HCT116 (cell line): ENCODE measurements at regions not wholly inside any gene's neighbourhood (a gene's known extent, or its start where the extent isn't known, plus 50 kb on each side); places are given as distances from the start of the nearest gene placed in this dataset.

ENCODE experiments used
- ATAC-seq: fragments of 200-7000 bp; cut with Tn5 transposase; 2 replicates; pipeline ENCODE4 v1.9.1; 2020; ENCODE audit warnings: mild to moderate bottlenecking, moderate library complexity
- BruUV-seq: library from RNA; stranded (reverse); fragments of 400-500 nt; replicated peaks from 2 replicates; lab custom pipeline; 2021; lab: Mats Ljungman, UMichigan
- CTCF ChIA-PET: fragments of 300-600 bp; sonication (Branson Sonifier 250); formaldehyde crosslinking; loops from one replicate; lab custom pipeline; 2021; ENCODE audit warnings: antibody characterized with exemption; lab: Charles Lee
- POLR2A ChIA-PET: fragments of 300-600, 350-600 bp; sonication (Branson Sonifier 250); formaldehyde crosslinking; loops from one replicate; lab custom pipeline; 2021; ENCODE audit warnings: antibody characterized with exemption; lab: Charles Lee
- RAD21 ChIA-PET, 2 experiments: fragments of 300-600 bp; sonication (Branson Sonifier 250); formaldehyde crosslinking; loops; one replicate each; lab custom pipeline; 2023; ENCODE audit warnings: low total read pairs in 2 of 2; ENCODE audit not compliant: uncharacterized antibody in 2 of 2, unreplicated experiment in 2 of 2, low non-redundant PET in 1 of 2; lab: Charles Lee
- DNase-seq: peaks from one replicate; pipeline ENCODE4 v3.0.0-alpha.2; 2010; ENCODE audit warnings: low read depth, low spot score
- H2AFZ ChIP-seq: fragments of 200-600 bp; shearing (Covaris generic), sonication (generic); 2 replicates; pipeline ENCODE4 v1.6.1; 2017; ENCODE audit warnings: low read depth, mixed run types, mixed read lengths, antibody characterized with exemption, low read length; ENCODE audit not compliant: poor library complexity, severe bottlenecking
- H3K27ac ChIP-seq: 2 replicates; pipeline ENCODE4 v1.5.1; 2012; ENCODE audit warnings: low read depth, low read length
- H3K27me3 ChIP-seq: fragments of 200-600 bp; sonication (generic); 2 replicates; pipeline ENCODE4 v1.6.1; 2016; ENCODE audit warnings: mixed run types, low read length, mixed read lengths; ENCODE audit not compliant: insufficient read depth
- H3K36me3 ChIP-seq, 2 experiments: fragments of 200-500 bp in 1 of 2; fragments of 200-600 bp in 1 of 2; sonication (Bioruptor generic) in 1 of 2; sonication (generic) in 1 of 2; 2 replicates each; pipeline versions ENCODE4 v1.5.1 to v1.6.1; 2014 to 2016; ENCODE audit warnings: low read length in 2 of 2, inconsistent platforms in 1 of 2, mixed read lengths in 1 of 2, mixed run types in 1 of 2; ENCODE audit not compliant: insufficient read depth in 2 of 2, control insufficient read depth in 1 of 2
- H3K4me1 ChIP-seq, 2 experiments: fragments of 200-600 bp in 1 of 2; sonication (generic) in 1 of 2; 2 replicates each; pipeline versions ENCODE4 v1.5.1 to v1.6.1; 2012 to 2017; ENCODE audit warnings: low read length in 2 of 2, inconsistent platforms in 1 of 2, mild to moderate bottlenecking in 1 of 2, mixed read lengths in 1 of 2, mixed run types in 1 of 2, moderate library complexity in 1 of 2; ENCODE audit not compliant: insufficient read depth in 2 of 2, control insufficient read depth in 1 of 2
- H3K4me2 ChIP-seq: fragments of 200-600 bp; sonication (generic); 2 replicates; pipeline ENCODE4 v1.6.1; 2017; ENCODE audit warnings: mixed run types, low read length, mixed read lengths
- H3K4me3 ChIP-seq, 2 experiments: fragments of 200-600 bp in 1 of 2; sonication (generic) in 1 of 2; replicated peaks in 1 of 2; 2 replicates each; pipeline ENCODE4 v1.5.1; 2011 to 2016; ENCODE audit warnings: low read length in 2 of 2, control low read depth in 1 of 2, low read depth in 1 of 2, mild to moderate bottlenecking in 1 of 2, mixed read lengths in 1 of 2, mixed run types in 1 of 2
- H3K79me2 ChIP-seq: fragments of 200-600 bp; sonication (generic); 2 replicates; pipeline ENCODE4 v1.6.1; 2017; ENCODE audit warnings: mild to moderate bottlenecking, mixed run types, low read length, moderate library complexity, mixed read lengths; ENCODE audit not compliant: insufficient read depth
- H3K9ac ChIP-seq: fragments of 200-600 bp; sonication (generic); 2 replicates; pipeline ENCODE4 v1.6.1; 2016; ENCODE audit warnings: low read length, mixed read lengths
- H3K9me2 ChIP-seq: fragments of 200-600 bp; sonication (generic), shearing (Covaris generic); 2 replicates; pipeline ENCODE4 v1.6.1; 2017; ENCODE audit warnings: mixed run types, mild to moderate bottlenecking, moderate library complexity; ENCODE audit not compliant: insufficient read depth
- H3K9me3 ChIP-seq, 2 experiments: fragments of 200-500 bp in 1 of 2; fragments of 200-600 bp in 1 of 2; sonication (Bioruptor generic) in 1 of 2; sonication (generic) in 1 of 2; 2 replicates each; pipeline ENCODE4 v1.6.1; 2014 to 2017; ENCODE audit warnings: low read length in 2 of 2, mixed read lengths in 2 of 2, inconsistent platforms in 1 of 2, low read depth in 1 of 2, mild to moderate bottlenecking in 1 of 2, mixed run types in 1 of 2, moderate library complexity in 1 of 2; ENCODE audit not compliant: control insufficient read depth in 1 of 2, insufficient read depth in 1 of 2
- H4K20me1 ChIP-seq: fragments of 200-600 bp; sonication (generic), shearing (Covaris generic); 2 replicates; pipeline ENCODE4 v1.6.1; 2017; ENCODE audit warnings: mixed run types, mild to moderate bottlenecking, moderate library complexity; ENCODE audit not compliant: insufficient read depth
- CBX3 ChIP-seq: IDR thresholded peaks from 2 replicates; pipeline ENCODE4 v1.6.1; 2012; ENCODE audit warnings: low read depth
- CEBPB ChIP-seq: IDR thresholded peaks from 2 replicates; pipeline ENCODE4 v1.6.1; 2012; ENCODE audit warnings: low read depth
- EGR1 ChIP-seq: IDR thresholded peaks from 2 replicates; pipeline ENCODE4 v1.6.1; 2012; ENCODE audit warnings: low read depth
- ELF1 ChIP-seq: IDR thresholded peaks from 2 replicates; pipeline ENCODE4 v1.6.1; 2012; ENCODE audit warnings: low read depth, borderline replicate concordance
- EZH2 ChIP-seq: fragments of 200-600 bp; sonication (generic); IDR thresholded peaks from 2 replicates; pipeline ENCODE4 v1.6.1; 2017; ENCODE audit warnings: antibody characterized with exemption, mixed run types
- FOSL1 ChIP-seq: IDR thresholded peaks from 2 replicates; pipeline ENCODE4 v1.6.1; 2012; ENCODE audit warnings: low read depth
- JUND ChIP-seq: IDR thresholded peaks from 2 replicates; pipeline ENCODE4 v1.6.1; 2012
- POLR2A ChIP-seq: IDR thresholded peaks from 2 replicates; pipeline ENCODE4 v1.7.0; 2011; ENCODE audit warnings: borderline replicate concordance; ENCODE audit not compliant: insufficient read depth, insufficient read length; ENCODE audit errors: extremely low read depth
- POLR2AphosphoS5 ChIP-seq: IDR thresholded peaks from 2 replicates; pipeline ENCODE4 v1.6.1; 2011; ENCODE audit warnings: mild to moderate bottlenecking, low read depth, low read length, moderate library complexity
- RAD21 ChIP-seq: IDR thresholded peaks from 2 replicates; pipeline ENCODE4 v1.6.1; 2012; ENCODE audit warnings: low read depth, mild to moderate bottlenecking
- SIN3A ChIP-seq: IDR thresholded peaks from 2 replicates; pipeline ENCODE4 v1.6.1; 2012; ENCODE audit warnings: low read depth
- SP1 ChIP-seq: IDR thresholded peaks from 2 replicates; pipeline ENCODE4 v1.6.1; 2012; ENCODE audit warnings: low read depth
- SRF ChIP-seq: IDR thresholded peaks from 2 replicates; pipeline ENCODE4 v1.6.1; 2012; ENCODE audit warnings: low read depth
- TCF7L2 ChIP-seq: IDR thresholded peaks from 2 replicates; pipeline ENCODE4 v1.7.0; 2011; ENCODE audit warnings: borderline replicate concordance, inconsistent platforms; ENCODE audit not compliant: insufficient read depth, insufficient read length; ENCODE audit errors: extremely low read depth
- YY1 ChIP-seq: IDR thresholded peaks from 2 replicates; pipeline ENCODE4 v1.6.1; 2011; ENCODE audit warnings: low read length, low read depth, moderate library complexity, mild to moderate bottlenecking; ENCODE audit not compliant: insufficient replicate concordance; ENCODE audit errors: extremely low read depth
- ZFX ChIP-seq: fragments of 450-650 bp; IDR thresholded peaks from 2 replicates; pipeline ENCODE4 v1.6.1; 2017
- ZNF274 ChIP-seq: fragments of 200-500 bp; sonication (Bioruptor generic); IDR thresholded peaks from 2 replicates; pipeline ENCODE4 v1.6.1; 2014; ENCODE audit warnings: mild to moderate bottlenecking, low read depth, low read length, inconsistent platforms
- intact Hi-C: fragments of 100-400 bp; cut with micrococcal nuclease; formaldehyde crosslinking; loops from 2 replicates; pipeline ENCODE4 v1.10.0; 2022
- TF ChIP-seq, protein P1 (sequence below): IDR thresholded peaks from 2 replicates; pipeline ENCODE4 v1.6.1; 2012
- TF ChIP-seq, protein P2 (sequence below), 3 experiments: fragments of 200-600 bp in 1 of 3; sonication (generic) in 1 of 3; IDR thresholded peaks in 2 of 3; conservative IDR thresholded peaks in 1 of 3; 2 replicates each; pipeline ENCODE4 v1.5.1; 2012 to 2017; ENCODE audit warnings: low read depth in 2 of 3, low read length in 2 of 3, antibody characterized with exemption in 1 of 3, borderline replicate concordance in 1 of 3, control low read depth in 1 of 3, mild to moderate bottlenecking in 1 of 3, mixed read lengths in 1 of 3, mixed run types in 1 of 3, moderate library complexity in 1 of 3; ENCODE audit not compliant: insufficient read depth in 1 of 3
- TF ChIP-seq, protein P3 (sequence below): IDR thresholded peaks from 2 replicates; pipeline ENCODE4 v1.6.1; 2012; ENCODE audit warnings: low read depth

DNA sequence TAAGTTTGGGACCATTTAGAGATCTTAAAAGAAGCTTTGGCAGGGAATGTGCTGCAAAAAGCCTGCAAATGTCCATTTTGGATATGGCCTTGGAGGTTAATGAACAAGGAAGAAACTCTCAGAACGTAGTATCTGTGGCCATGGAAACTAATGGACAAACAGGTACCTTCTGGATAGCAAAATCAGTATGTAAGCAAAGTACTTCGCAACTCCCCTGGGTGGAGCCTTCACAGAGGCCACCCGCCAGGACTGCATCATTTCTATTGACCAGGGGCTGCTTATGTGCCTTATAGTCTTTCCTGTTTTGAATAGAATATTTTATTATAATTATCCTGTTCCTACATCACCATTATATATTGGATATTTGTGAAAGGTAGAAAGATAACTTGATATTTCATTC is 510.8 kb upstream of the SYNCRIP start:
- Histone ChIP-seq H4K20me1 (no peaks in the 10 kb centered on the region), H3K9me2 (no peaks in the 10 kb centered on the region), H3K9ac (no peak overlapping the region), H3K27me3 (peaks cover 10% of the 10 kb centered on the region), H2AFZ (no peak overlapping the region), H3K4me3 (no peak overlapping the region), H3K27ac (no peak overlapping the region), H3K4me2 (no peak overlapping the region), H3K36me3 (no peaks in the 10 kb centered on the region), H3K79me2 (no peaks in the 10 kb centered on the region), H3K4me1 (no peaks in the 10 kb centered on the region), H3K9me3 (no peaks in the 10 kb centered on the region)
- RAD21 ChIA-PET: no interaction called here
- DNase-seq (no peak), ATAC-seq (no peak)
- intact Hi-C loops: no loop called here
- CTCF ChIA-PET: no interaction called here
- TF ChIP-seq JUND (no peak), ZFX (no peak), FOSL1 (no peak), EZH2 (no peak), ELF1 (no peak), ZNF274 (no peak), SP1 (no peak), CBX3 (no peak), POLR2A (no peak), YY1 (no peak), CEBPB (no peak), TCF7L2 (no peak), SIN3A (no peak), RAD21 (no peak), SRF (no peak), EGR1 (no peak), POLR2AphosphoS5 (no peak)
- TF ChIP-seq, protein P1, sequence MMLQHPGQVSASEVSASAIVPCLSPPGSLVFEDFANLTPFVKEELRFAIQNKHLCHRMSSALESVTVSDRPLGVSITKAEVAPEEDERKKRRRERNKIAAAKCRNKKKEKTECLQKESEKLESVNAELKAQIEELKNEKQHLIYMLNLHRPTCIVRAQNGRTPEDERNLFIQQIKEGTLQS: no peak
- TF ChIP-seq, protein P2, sequence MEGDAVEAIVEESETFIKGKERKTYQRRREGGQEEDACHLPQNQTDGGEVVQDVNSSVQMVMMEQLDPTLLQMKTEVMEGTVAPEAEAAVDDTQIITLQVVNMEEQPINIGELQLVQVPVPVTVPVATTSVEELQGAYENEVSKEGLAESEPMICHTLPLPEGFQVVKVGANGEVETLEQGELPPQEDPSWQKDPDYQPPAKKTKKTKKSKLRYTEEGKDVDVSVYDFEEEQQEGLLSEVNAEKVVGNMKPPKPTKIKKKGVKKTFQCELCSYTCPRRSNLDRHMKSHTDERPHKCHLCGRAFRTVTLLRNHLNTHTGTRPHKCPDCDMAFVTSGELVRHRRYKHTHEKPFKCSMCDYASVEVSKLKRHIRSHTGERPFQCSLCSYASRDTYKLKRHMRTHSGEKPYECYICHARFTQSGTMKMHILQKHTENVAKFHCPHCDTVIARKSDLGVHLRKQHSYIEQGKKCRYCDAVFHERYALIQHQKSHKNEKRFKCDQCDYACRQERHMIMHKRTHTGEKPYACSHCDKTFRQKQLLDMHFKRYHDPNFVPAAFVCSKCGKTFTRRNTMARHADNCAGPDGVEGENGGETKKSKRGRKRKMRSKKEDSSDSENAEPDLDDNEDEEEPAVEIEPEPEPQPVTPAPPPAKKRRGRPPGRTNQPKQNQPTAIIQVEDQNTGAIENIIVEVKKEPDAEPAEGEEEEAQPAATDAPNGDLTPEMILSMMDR (IDR thresholded peaks at IDR 0.05 in 2 of 3, conservative IDR thresholded peaks at IDR 0.05 in 1 of 3; ENCODE audit: borderline replicate concordance in 1 of 3, insufficient read depth in 1 of 3, low read depth in 2 of 3, low read length in 2 of 3): no peak
- TF ChIP-seq, protein P3, sequence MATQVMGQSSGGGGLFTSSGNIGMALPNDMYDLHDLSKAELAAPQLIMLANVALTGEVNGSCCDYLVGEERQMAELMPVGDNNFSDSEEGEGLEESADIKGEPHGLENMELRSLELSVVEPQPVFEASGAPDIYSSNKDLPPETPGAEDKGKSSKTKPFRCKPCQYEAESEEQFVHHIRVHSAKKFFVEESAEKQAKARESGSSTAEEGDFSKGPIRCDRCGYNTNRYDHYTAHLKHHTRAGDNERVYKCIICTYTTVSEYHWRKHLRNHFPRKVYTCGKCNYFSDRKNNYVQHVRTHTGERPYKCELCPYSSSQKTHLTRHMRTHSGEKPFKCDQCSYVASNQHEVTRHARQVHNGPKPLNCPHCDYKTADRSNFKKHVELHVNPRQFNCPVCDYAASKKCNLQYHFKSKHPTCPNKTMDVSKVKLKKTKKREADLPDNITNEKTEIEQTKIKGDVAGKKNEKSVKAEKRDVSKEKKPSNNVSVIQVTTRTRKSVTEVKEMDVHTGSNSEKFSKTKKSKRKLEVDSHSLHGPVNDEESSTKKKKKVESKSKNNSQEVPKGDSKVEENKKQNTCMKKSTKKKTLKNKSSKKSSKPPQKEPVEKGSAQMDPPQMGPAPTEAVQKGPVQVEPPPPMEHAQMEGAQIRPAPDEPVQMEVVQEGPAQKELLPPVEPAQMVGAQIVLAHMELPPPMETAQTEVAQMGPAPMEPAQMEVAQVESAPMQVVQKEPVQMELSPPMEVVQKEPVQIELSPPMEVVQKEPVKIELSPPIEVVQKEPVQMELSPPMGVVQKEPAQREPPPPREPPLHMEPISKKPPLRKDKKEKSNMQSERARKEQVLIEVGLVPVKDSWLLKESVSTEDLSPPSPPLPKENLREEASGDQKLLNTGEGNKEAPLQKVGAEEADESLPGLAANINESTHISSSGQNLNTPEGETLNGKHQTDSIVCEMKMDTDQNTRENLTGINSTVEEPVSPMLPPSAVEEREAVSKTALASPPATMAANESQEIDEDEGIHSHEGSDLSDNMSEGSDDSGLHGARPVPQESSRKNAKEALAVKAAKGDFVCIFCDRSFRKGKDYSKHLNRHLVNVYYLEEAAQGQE: no peak
- POLR2A ChIA-PET: no interaction called here
- no TSS peak for BruUV-seq
